Heart left ventricle (tissue), 13 donors: ENCODE measurements at regions not wholly inside any gene's neighbourhood (a gene's known extent, or its start where the extent isn't known, plus 50 kb on each side); places are given as distances from the start of the nearest gene placed in this dataset.

ENCODE experiments used
- CTCF ChIP-seq, 12 donors: fragments of 200-600 bp; sonication (generic) in 4 of 12; IDR thresholded peaks; one replicate each; pipeline versions ENCODE4 v1.5.0 to v1.8.0; 2018 to 2022; ENCODE audit warnings: antibody characterized with exemption in 12 of 12, mild to moderate bottlenecking in 5 of 12
- POLR2A ChIP-seq, 2 donors: fragments of 450-650 bp; IDR thresholded peaks; one replicate each; pipeline ENCODE4 v1.6.1; 2017; ENCODE audit warnings: antibody characterized with exemption in 2 of 2, mild to moderate bottlenecking in 2 of 2, moderate library complexity in 2 of 2
- donor health status: ischemic (EF 13 %, LVEDD 7.1; RV severe dilation, severe dysfunction).
- donor health status: DM: no; HTN: yes; CAD: no.
- donor health status: DM: no; HTN: no; CAD: no.
- donor health status: ischemic (EF 25% LVEDD 6.9; RV normal size, moderate dysfunction).
- donor health status: ischemic (EF 25% LVEDD 5.7; RV mildly dilated, moderate dysfunction).
- donor health status: ischemic (EF 35%, LVEDD 5.7; RV mildly dilated, moderate dysfunction).
- donor health status: nonischemic (EF 11% LVEDD 7.7; RV severe dilation, severe dysfunction).
- donor health status: DM: yes; HTN: yes; CAD: no.
- donor health status: PGD.
- donor health status: ischemic (EF 29% LVEDD 5.4; RV normal size, mild dysfunction).
- donor health status: nonischemic (EF 23%, LVEDD 6.1; RV moderate dilation, normal function).

GRCh38 chr4:135120195-135120594, 918.6 kb upstream of the PABPC4L start:
- TF ChIP-seq CTCF (IDR thresholded peaks at IDR 0.05) (no peak), POLR2A (IDR thresholded peaks at IDR 0.05) (no peak)
